ENCODE measurements at regions not wholly inside any gene's neighbourhood (a gene's known extent, or its start where the extent isn't known, plus 50 kb on each side); places are given as distances from the start of the nearest gene placed in this dataset.

DNA sequence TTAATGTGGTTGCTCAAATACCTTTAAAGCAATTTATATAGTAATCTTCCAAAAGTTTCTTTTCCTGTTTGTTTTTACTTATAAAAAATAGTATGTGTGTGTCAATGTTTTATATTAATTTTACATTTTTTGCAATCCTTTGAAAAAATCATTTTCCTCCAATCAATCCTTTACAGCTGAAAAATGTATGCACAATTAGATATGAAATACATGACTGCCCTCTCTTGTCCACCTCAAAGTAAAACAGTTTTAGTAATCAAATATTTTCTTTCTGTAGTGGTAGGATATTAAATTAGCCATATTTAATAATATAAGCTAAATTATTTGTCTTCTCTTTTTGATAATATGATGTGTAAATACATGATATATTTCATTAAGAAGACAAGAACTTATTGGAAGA is 269.9 kb downstream of the ADAMTS20 start:
- TF ChIP-seq, protein P1, sequence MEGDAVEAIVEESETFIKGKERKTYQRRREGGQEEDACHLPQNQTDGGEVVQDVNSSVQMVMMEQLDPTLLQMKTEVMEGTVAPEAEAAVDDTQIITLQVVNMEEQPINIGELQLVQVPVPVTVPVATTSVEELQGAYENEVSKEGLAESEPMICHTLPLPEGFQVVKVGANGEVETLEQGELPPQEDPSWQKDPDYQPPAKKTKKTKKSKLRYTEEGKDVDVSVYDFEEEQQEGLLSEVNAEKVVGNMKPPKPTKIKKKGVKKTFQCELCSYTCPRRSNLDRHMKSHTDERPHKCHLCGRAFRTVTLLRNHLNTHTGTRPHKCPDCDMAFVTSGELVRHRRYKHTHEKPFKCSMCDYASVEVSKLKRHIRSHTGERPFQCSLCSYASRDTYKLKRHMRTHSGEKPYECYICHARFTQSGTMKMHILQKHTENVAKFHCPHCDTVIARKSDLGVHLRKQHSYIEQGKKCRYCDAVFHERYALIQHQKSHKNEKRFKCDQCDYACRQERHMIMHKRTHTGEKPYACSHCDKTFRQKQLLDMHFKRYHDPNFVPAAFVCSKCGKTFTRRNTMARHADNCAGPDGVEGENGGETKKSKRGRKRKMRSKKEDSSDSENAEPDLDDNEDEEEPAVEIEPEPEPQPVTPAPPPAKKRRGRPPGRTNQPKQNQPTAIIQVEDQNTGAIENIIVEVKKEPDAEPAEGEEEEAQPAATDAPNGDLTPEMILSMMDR (IDR thresholded peaks at IDR 0.05) = peak in 2 of 4 experiments; percentile 12 to 30
- TF ChIP-seq POLR2A (IDR thresholded peaks at IDR 0.05) = no peak
